ENCODE measurements at regions not wholly inside any gene's neighbourhood (a gene's known extent, or its start where the extent isn't known, plus 50 kb on each side); places are given as distances from the start of the nearest gene placed in this dataset.

DNA sequence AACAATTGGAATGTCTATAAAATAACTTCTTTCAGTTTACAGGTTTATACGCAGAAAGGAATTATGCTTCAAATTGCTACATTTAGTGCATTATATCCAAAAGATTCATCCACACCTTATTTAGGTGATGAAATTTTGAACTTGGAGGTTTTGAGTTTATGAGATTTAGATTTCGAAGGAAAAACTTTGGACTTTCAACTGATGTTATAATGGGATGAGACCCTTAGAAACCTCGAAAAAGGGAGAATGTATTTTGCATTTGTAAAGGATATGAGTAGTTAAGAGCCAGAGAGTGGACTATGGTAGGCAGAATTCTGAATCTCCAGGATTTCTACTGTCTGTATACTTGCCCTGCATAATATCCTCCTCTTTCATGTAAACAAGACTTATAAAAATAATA is 851.6 kb upstream of the MGAT4C start:
- no peak overlapping the region for H3K27ac ChIP-seq
- TF ChIP-seq, protein P1, sequence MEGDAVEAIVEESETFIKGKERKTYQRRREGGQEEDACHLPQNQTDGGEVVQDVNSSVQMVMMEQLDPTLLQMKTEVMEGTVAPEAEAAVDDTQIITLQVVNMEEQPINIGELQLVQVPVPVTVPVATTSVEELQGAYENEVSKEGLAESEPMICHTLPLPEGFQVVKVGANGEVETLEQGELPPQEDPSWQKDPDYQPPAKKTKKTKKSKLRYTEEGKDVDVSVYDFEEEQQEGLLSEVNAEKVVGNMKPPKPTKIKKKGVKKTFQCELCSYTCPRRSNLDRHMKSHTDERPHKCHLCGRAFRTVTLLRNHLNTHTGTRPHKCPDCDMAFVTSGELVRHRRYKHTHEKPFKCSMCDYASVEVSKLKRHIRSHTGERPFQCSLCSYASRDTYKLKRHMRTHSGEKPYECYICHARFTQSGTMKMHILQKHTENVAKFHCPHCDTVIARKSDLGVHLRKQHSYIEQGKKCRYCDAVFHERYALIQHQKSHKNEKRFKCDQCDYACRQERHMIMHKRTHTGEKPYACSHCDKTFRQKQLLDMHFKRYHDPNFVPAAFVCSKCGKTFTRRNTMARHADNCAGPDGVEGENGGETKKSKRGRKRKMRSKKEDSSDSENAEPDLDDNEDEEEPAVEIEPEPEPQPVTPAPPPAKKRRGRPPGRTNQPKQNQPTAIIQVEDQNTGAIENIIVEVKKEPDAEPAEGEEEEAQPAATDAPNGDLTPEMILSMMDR (conservative IDR thresholded peaks at IDR 0.05), result no peak

GRCh38 chr12:87107270-87107669 is 851.1 kb upstream of the MGAT4C start:
- no peak overlapping the region for H3K27ac ChIP-seq
- TF ChIP-seq, protein P1 (conservative IDR thresholded peaks at IDR 0.05), result no peak

- H3K27ac ChIP-seq, result no peak overlapping the region
- TF ChIP-seq, protein P1 (conservative IDR thresholded peaks at IDR 0.05), result no peak
Measured at GRCh38 chr12:87096082-87096585, 839.9 kb upstream of the MGAT4C start.

- H3K27ac ChIP-seq, result no peak overlapping the region
- TF ChIP-seq, protein P1 (conservative IDR thresholded peaks at IDR 0.05), result no peak
Measured at GRCh38 chr12:87094356-87094755, 838.2 kb upstream of the MGAT4C start.

DNA sequence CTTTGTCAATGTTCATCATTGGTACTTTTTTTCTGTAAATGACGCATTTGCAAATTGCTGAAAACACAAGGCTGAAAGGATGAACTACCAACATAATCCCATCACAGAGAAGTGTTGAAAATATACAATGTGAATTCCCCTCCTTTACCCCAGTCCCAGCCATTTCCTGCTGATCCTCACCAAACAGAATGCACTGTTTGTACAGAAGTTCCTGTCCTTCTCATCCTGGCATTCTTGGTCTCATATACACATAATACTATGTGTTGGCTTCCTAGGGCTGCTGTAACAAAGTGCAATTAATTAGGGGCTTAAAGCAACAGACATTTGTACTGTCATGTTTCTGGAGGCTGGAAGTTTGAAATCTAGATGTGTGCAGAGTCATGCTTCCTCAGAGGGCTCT is 836.2 kb upstream of the MGAT4C start:
- TF ChIP-seq, protein P1 (conservative IDR thresholded peaks at IDR 0.05), result no peak

DNA sequence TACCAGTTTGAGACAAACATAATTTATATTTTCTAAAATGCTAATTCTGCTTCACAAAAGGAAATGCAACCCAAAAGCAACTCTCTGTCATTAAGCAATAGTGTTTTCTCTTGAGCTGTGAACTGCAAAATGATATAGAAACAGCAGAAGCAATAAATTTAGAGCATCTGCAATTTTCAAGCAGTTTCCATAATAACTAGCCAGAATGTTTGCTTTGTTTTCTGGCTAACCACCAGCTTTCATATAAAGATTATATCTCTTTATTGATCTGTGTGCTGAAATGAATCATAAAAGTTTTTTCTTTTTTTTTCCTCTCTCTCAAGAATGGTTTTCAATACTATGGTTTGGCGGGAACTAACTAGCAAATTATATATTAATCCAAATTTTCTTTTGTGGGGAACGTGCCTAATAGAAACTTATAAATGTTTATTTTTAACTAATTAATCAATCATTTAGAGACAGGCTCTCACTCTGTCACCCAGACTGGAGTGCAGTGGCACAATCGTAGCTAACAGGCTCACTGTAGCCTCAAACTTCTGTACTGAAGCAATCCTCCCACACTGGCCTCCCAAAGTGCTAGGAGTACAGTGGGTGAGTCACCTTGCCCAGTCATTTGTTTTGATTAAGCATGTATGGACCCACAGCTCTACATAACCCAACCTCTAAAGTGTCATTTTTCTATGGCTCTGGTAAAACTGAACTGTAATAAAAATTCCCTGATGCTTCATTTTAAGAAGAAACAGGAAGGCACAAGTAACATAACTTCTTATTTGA is 830.1 kb upstream of the MGAT4C start:
- peak overlapping the region; percentile 44 for H3K27ac ChIP-seq
- TF ChIP-seq, protein P1 (conservative IDR thresholded peaks at IDR 0.05), result no peak

More for the DNA sequence above, 836.2 kb upstream of the MGAT4C start:
- H3K27ac ChIP-seq, result no peak overlapping the region

DNA sequence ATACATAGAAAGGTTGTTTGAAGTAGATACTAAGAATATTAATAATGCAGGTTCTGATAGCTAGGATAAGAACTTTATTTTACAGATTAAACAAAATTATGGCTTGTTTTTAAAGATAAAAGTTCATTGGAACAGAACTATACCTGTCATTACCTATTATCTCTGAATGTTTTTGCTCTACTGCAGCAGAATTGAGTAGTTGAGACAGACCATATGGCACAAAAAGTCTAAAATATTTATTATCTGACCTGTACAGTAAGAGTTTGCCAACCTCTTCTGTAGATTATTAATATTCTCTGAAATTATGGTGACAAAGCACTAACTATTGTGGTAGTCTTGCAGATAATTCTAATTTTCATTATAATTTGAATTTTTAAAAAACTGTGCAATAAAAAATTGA is 829.1 kb upstream of the MGAT4C start:
- peak overlapping the region; percentile 44 for H3K27ac ChIP-seq

More for the DNA sequence above, 829.1 kb upstream of the MGAT4C start:
- TF ChIP-seq, protein P1 (conservative IDR thresholded peaks at IDR 0.05), result no peak
